Iris pigment epithelial cell (primary cell): ENCODE measurements at regions not wholly inside any gene's neighbourhood (a gene's known extent, or its start where the extent isn't known, plus 50 kb on each side); places are given as distances from the start of the nearest gene placed in this dataset.

Experiments
- DNase-seq: peaks from one replicate; pipeline ENCODE4 v3.0.0-alpha.2; 2011; ENCODE audit warnings: low read depth

GRCh38 chr5:4518903-4519672 lies 621.0 kb upstream of the ADAMTS16 start:
- DNase-seq, result no peak

- no peak for DNase-seq
These were observed 619.6 kb upstream of the ADAMTS16 start for GRCh38 chr5:4520559-4520958.

- DNase-seq, result no peak
These were observed 617.1 kb upstream of the ADAMTS16 start for GRCh38 chr5:4523038-4523437.

GRCh38 chr5:4531756-4532704 lies 608.1 kb upstream of the ADAMTS16 start:
- no peak for DNase-seq

GRCh38 chr5:4532705-4533080 lies 607.4 kb upstream of the ADAMTS16 start:
- DNase-seq, result no peak

GRCh38 chr5:4533457-4534105 lies 606.5 kb upstream of the ADAMTS16 start:
- no peak for DNase-seq

GRCh38 chr5:4537489-4537888 lies 602.6 kb upstream of the ADAMTS16 start:
- DNase-seq, result no peak

- no peak for DNase-seq
These were observed 599.6 kb upstream of the ADAMTS16 start for GRCh38 chr5:4540375-4541173.

- DNase-seq, result no peak
These were observed 598.8 kb upstream of the ADAMTS16 start for GRCh38 chr5:4541334-4541733.

- DNase-seq, result no peak
These were observed 597.9 kb upstream of the ADAMTS16 start for GRCh38 chr5:4542145-4542778.

GRCh38 chr5:4544049-4544670 lies 596.0 kb upstream of the ADAMTS16 start:
- no peak for DNase-seq

GRCh38 chr5:4547547-4547946 lies 592.6 kb upstream of the ADAMTS16 start:
- DNase-seq, result no peak

GRCh38 chr5:4548341-4548740 lies 591.8 kb upstream of the ADAMTS16 start:
- DNase-seq, result no peak

GRCh38 chr5:4549351-4549750 lies 590.8 kb upstream of the ADAMTS16 start:
- no peak for DNase-seq

GRCh38 chr5:4551034-4551433 lies 589.1 kb upstream of the ADAMTS16 start:
- peak; percentile 23 for DNase-seq

- no peak for DNase-seq
These were observed 587.0 kb upstream of the ADAMTS16 start for GRCh38 chr5:4553130-4553529.

- no peak for DNase-seq
These were observed 586.2 kb upstream of the ADAMTS16 start for GRCh38 chr5:4553978-4554377.

GRCh38 chr5:4555725-4556285 lies 584.3 kb upstream of the ADAMTS16 start:
- no peak for DNase-seq

GRCh38 chr5:4561403-4561802 lies 578.7 kb upstream of the ADAMTS16 start:
- DNase-seq, result no peak

GRCh38 chr5:4563400-4563799 lies 576.7 kb upstream of the ADAMTS16 start:
- DNase-seq, result peak; percentile 68
